DOHH2 (cell line): ENCODE measurements at regions not wholly inside any gene's neighbourhood (a gene's known extent, or its start where the extent isn't known, plus 50 kb on each side); places are given as distances from the start of the nearest gene placed in this dataset.

Source experiments
- H3F3A ChIP-seq: fragments of 200-600 bp; sonication (generic), shearing (Covaris generic); 2 replicates; pipeline ENCODE4 v1.6.0; 2016; ENCODE audit warnings: antibody characterized with exemption, mild to moderate bottlenecking; ENCODE audit not compliant: control insufficient read depth, insufficient read depth
- H3K27ac ChIP-seq: fragments of 200-600 bp; sonication (generic); 2 replicates; pipeline ENCODE4 v1.5.1; 2014; ENCODE audit warnings: low read depth, mild to moderate bottlenecking, low read length, moderate library complexity
- H3K27me3 ChIP-seq: fragments of 200-600 bp; sonication (generic); 2 replicates; pipeline ENCODE4 v1.6.1; 2014; ENCODE audit warnings: mild to moderate bottlenecking, low read length, mixed read lengths; ENCODE audit not compliant: control insufficient read depth
- H3K36me3 ChIP-seq: fragments of 200-600 bp; sonication (generic); 2 replicates; pipeline ENCODE4 v1.6.1; 2014; ENCODE audit warnings: mild to moderate bottlenecking, low read length, moderate library complexity, mixed read lengths; ENCODE audit not compliant: control insufficient read depth
- H3K4me1 ChIP-seq: fragments of 200-600 bp; sonication (generic); 2 replicates; pipeline ENCODE4 v1.6.1; 2014; ENCODE audit warnings: mild to moderate bottlenecking, low read length, mixed read lengths; ENCODE audit not compliant: control insufficient read depth
- H3K4me2 ChIP-seq: fragments of 200-600 bp; sonication (generic); 2 replicates; pipeline ENCODE4 v1.6.0; 2014; ENCODE audit warnings: mild to moderate bottlenecking, low read length, moderate library complexity
- H3K4me3 ChIP-seq: fragments of 200-600 bp; sonication (generic); 2 replicates; pipeline ENCODE4 v1.5.1; 2014; ENCODE audit warnings: mild to moderate bottlenecking, low read length, mixed read lengths
- H3K79me2 ChIP-seq: fragments of 200-600 bp; sonication (generic); 2 replicates; pipeline ENCODE4 v1.6.1; 2014; ENCODE audit warnings: mild to moderate bottlenecking, low read length, mixed read lengths; ENCODE audit not compliant: control insufficient read depth
- H3K9me2 ChIP-seq: fragments of 200-600 bp; sonication (generic); replicated peaks from 2 replicates; pipeline ENCODE4 v1.6.1; 2014; ENCODE audit warnings: mild to moderate bottlenecking, low read length, mixed read lengths; ENCODE audit not compliant: control insufficient read depth
- H3K9me3 ChIP-seq: fragments of 200-600 bp; sonication (generic); 2 replicates; pipeline ENCODE4 v1.6.1; 2014; ENCODE audit warnings: antibody characterized with exemption, low read length, mixed read lengths; ENCODE audit not compliant: control insufficient read depth, insufficient read depth
- H4K20me1 ChIP-seq: fragments of 200-600 bp; sonication (generic); 2 replicates; pipeline ENCODE4 v1.6.0; 2014; ENCODE audit warnings: low read depth, mild to moderate bottlenecking, antibody characterized with exemption, low read length, moderate library complexity; ENCODE audit not compliant: control insufficient read depth, insufficient read depth
- CTCF ChIP-seq: fragments of 200-600 bp; sonication (generic); IDR thresholded peaks from one replicate; pipeline ENCODE4 v1.5.1; 2014; ENCODE audit warnings: antibody characterized with exemption, mild to moderate bottlenecking, low read depth, low read length; ENCODE audit not compliant: poor library complexity, severe bottlenecking
- EZH2phosphoT487 ChIP-seq: fragments of 200-600 bp; sonication (generic); IDR thresholded peaks from 2 replicates; pipeline ENCODE4 v1.6.1; 2017; ENCODE audit warnings: borderline replicate concordance, mild to moderate bottlenecking, antibody characterized with exemption, low read length, moderate library complexity, mixed read lengths

GRCh38 chr17:71067669-71068407, 898.5 kb downstream of the KCNJ2 start:
- TF ChIP-seq EZH2phosphoT487 (no peak), CTCF (no peak)
- H3K36me3 ChIP-seq, result no peaks in the 10 kb centered on the region

GRCh38 chr17:71068408-71068750, 899.0 kb downstream of the KCNJ2 start:
- Histone ChIP-seq H3K36me3 (no peaks in the 10 kb centered on the region), H3K9me3 (no peaks in the 10 kb centered on the region), H3K4me2 (no peak overlapping the region), H3K4me3 (no peak overlapping the region), H3K27ac (no peak overlapping the region), H4K20me1 (no peaks in the 10 kb centered on the region), H3K4me1 (no peaks in the 10 kb centered on the region), H3F3A (no peaks in the 10 kb centered on the region), H3K9me2 (no peaks in the 10 kb centered on the region), H3K79me2 (no peaks in the 10 kb centered on the region), H3K27me3 (no peaks in the 10 kb centered on the region)
- TF ChIP-seq EZH2phosphoT487, result no peak
- no peak for TF ChIP-seq CTCF

More at GRCh38 chr17:71067669-71068407, 898.5 kb downstream of the KCNJ2 start:
- Histone ChIP-seq H3K9me3 (no peaks in the 10 kb centered on the region), H3K4me3 (no peak overlapping the region), H3K27me3 (no peaks in the 10 kb centered on the region), H3K4me1 (no peaks in the 10 kb centered on the region), H3K79me2 (no peaks in the 10 kb centered on the region), H3F3A (no peaks in the 10 kb centered on the region), H3K4me2 (no peak overlapping the region), H3K27ac (no peak overlapping the region), H4K20me1 (no peaks in the 10 kb centered on the region), H3K9me2 (no peaks in the 10 kb centered on the region)

- no peaks in the 10 kb centered on the region for H3K9me2 ChIP-seq
- H3K4me2 ChIP-seq, result no peak overlapping the region
- no peak for TF ChIP-seq CTCF
- no peak for TF ChIP-seq EZH2phosphoT487
- H3F3A ChIP-seq, result no peaks in the 10 kb centered on the region
- no peak overlapping the region for H3K27ac ChIP-seq
- no peaks in the 10 kb centered on the region for H3K9me3 ChIP-seq
- no peaks in the 10 kb centered on the region for H3K4me1 ChIP-seq
- no peak overlapping the region for H3K4me3 ChIP-seq
- no peaks in the 10 kb centered on the region for H3K27me3 ChIP-seq
- H4K20me1 ChIP-seq, result no peaks in the 10 kb centered on the region
- no peaks in the 10 kb centered on the region for H3K79me2 ChIP-seq
- no peaks in the 10 kb centered on the region for H3K36me3 ChIP-seq
Observed at GRCh38 chr17:71071041-71071440, 901.7 kb downstream of the KCNJ2 start.
